Activated CD8-positive, alpha-beta memory T cell treated with anti-CD3 and anti-CD28 coated beads, Interleukin-2, amount 50 U/mL, for 4 hours (primary cell): ENCODE measurements at regions not wholly inside any gene's neighbourhood (a gene's known extent, or its start where the extent isn't known, plus 50 kb on each side); places are given as distances from the start of the nearest gene placed in this dataset.
"Not testable (repeated sequence)": the region's sequence is repeated elsewhere in the genome, so short reads cannot be mapped to it uniquely, and the experiment has no call there.

Experiments used
- DNase-seq: peaks from one replicate; pipeline ENCODE4 v3.0.0-alpha.2; 2020

DNA sequence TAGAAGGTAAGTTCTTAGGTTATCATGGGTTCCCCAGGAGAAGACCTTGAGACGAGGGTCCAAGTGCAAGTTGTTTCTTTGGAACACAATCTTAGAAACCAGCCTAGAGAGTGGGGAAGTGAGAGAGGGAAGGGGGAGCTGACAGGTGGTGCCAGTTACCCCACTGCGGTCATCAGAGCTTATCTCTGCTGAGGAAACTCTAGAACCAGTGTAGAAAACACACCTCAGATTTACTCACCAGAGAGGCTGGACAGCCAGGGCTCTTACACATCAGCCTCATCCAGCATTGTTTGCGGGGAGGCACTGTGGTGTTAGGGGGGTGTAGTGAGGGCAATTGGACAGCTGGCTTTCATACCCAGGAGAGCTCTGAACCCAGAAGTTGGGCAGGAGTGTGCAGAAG lies 206.5 kb upstream of the RAI14 start:
- DNase-seq: no peak

DNA sequence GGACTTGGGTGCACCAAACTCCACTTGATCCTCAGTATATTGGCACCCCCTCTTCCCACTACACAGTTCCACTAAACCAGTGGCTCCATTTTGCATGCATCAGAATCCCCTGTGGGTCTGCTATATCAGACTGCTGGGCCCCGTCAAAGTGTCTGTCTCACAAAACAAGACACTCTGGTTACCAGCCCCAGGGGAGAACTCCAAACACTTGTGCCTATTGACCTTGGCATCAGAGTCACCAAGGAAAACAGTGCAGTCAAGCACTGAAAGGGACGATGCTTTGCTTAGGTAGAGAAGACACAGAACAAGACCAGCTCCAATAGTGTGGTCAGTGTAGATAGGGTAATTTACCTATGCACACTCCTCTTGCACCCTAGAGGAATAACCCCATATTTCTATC lies 205.8 kb upstream of the RAI14 start:
- DNase-seq: no peak

DNA sequence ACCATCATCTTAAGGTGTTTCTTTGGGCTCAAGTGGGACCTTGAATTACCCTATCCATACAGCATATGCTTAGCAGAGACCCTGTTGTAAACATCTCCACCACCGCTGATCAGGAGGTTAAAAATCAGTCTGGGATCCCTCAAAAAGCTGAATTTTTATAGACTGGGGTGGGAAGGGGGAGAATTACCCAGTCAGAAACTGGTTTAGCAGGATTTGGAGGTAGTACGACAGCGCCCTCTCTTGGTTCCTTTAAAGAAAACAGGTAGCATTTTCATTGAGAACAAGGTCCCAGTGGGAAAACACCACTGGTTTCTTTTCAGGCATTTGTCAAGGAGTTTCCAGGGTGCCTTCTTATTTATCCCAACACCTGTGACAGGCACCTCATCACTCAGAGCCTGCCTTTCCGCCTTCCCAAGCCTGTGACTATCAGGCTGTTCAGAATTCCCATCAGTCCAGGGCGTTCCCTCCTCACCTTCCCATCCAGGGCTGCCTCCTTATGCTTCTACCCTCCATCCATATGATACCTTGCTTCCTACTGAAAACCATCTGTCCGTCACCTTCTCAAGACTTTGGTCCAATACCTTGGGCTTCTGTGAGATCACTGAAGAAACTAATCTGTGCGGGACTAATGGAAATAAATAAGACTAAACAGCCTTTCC lies 203.8 kb upstream of the RAI14 start:
- no peak for DNase-seq

DNA sequence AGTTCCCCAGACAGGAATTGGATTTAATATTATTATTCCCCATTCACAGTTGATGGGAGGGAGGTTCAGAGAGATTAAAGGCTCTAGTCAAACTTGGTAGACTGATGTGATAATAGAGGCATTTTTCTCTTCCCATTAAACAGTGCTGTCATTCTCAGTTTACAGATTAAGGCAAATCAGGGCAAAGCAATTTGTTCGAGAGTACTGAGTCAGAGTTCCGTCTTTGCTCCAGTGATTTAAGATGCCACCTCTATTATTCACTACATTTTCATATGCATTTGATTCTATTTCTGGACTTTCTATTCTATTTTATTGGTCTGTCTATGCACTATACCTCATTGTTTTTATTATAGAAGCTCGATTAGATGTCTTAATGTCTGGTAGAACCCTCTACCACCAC lies 201.0 kb upstream of the RAI14 start:
- DNase-seq: no peak

DNA sequence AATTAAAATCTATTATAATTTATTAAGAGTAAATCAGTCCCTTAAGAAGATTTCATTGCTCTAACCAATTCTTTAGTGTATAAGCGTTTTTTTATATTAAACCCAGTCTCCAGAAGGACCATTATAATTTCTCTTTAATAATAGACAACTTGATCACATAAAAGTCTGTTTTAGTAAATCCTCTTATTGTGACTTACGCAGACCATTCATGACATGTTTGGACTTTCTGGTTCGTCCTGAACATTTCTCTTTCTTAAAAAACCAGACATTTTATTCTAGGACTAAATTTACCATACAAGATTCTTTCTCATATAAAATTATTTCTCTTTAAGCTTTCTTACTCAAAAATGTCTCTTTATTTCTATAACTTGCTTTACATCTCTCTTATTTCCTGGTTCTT lies 196.2 kb upstream of the RAI14 start:
- no peak for DNase-seq

DNA sequence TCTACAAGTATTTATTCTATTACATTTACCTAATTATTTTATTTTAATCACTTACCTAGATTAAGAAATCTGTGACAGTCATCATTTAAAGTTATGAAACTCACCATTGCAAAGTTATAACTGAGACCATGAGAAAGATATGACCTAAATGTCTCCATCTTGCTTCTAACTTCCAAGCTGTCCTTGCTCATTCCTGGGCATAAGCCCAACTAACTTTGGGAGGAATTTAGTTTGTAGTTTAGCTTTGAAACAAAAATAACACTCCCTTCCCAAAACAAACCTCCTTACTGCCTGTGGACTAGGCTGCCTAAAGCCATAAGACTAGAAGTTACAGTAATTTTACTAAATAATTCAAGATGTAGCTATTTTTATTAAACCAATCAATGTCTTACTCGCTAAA lies 195.6 kb upstream of the RAI14 start:
- DNase-seq: no peak

DNA sequence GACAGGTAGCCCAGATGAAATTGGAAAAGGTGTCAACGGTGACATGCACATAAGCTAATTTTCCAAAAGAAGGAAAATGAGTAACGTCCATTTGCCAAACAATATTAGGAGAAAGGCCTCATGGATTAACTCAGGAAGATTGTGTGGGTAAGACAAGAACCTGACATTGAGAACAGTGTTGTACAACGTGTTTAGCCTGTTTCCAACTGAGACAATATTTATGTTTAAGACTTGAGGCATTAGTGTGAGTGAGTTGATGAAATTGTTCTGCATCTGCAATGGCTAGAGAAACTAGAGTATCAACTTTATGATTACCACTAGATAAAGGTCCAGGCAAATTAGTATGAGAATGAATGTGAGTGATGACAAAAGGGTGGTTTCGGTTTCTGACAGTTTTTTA lies 191.3 kb upstream of the RAI14 start:
- no peak for DNase-seq

DNA sequence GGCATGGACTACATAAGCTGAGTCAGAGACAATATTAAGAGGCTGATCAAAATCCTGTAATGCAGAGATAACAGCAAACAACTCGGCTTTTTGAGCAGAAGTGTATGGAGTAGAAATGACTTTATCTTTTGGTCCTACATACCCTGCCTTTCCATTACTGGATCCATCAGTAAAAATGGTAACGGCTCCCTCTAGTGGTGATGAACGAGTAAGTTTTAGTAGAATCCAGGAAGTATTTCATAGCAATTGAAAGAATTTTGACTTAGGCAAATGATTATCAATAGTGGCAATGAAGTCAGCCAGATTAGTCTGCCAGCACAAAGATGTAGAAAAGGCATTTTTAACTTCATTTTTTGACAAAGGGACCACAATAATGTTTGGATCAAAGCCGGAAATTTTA lies 190.8 kb upstream of the RAI14 start:
- not testable (repeated sequence) for DNase-seq

DNA sequence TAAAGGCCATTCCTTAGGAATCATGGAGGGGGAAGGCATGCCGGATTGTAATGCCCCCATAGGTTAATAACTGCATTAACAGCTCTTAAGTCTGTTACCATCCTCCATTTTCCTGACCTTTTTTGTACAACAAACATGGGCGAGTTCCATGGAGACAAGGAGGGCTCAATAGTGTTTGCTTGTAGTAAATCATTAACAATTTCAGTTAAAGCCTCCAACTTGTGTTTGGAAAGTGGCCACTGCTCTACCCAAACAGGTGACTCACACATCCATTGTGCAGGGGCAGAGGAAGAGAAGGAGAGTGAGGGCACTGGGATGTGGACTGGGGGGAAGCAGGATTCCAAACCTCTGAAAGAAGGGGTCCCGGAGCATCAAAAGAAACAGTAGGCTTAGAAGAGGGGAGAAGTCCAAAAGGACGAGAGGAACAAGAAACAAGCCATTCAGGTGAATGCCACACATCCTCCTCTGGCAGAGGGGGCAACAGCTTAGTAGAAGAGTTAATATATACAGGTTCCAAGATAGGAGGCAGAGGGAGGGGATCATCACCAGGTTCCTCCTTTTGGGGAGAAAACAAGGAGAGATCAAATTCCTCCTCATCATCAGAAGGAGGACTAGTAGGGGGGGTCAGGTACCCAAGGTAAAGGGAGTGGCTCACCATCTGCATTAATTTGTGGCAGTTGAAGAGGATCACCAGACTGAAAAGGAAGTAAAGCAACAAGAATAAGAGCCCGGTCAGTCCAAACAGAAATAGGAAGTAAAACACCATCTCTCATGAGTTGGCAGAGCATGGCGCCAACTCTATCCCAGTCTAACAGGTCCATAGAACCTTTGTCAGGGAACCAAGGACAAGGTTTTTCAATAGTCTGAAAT lies 189.4 kb upstream of the RAI14 start:
- not testable (repeated sequence) for DNase-seq

DNA sequence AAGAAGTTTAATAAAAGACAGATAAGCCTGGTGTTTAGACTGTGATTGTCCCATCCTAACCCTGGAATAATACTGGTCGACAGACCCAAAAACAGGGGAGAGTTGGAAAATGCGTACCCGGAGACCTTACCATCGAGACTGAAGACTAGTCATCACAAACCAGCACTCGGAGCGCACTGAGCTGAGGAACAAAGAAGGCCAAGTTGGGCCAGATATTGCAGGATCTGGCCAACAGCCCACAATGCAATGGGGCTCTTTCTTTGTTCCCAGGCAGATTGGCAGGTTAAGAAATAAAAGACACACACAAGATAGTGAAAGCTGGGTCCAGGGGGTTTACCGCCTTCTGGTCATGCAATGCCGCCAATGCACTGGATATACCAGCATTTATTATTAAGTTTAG lies 188.7 kb upstream of the RAI14 start:
- no peak for DNase-seq

DNA sequence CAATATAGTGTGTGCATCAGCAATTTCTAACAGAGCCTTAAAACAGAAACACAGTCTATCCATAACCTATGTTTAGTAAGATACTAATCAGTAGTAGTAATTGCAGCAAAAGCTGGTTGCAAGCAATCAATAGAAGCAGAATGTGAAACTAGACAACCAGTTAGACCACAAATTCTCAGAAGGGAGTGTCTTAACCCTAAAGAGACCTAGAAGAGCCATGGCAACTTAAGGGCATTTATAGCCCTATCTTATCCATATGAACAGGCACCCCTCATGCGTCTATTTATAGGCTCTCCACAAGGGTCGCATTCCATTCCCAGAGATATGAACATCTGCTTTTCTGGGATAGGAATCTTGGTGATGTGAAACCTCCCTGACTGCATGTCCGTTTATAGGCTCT lies 188.1 kb upstream of the RAI14 start:
- DNase-seq: not testable (repeated sequence)

DNA sequence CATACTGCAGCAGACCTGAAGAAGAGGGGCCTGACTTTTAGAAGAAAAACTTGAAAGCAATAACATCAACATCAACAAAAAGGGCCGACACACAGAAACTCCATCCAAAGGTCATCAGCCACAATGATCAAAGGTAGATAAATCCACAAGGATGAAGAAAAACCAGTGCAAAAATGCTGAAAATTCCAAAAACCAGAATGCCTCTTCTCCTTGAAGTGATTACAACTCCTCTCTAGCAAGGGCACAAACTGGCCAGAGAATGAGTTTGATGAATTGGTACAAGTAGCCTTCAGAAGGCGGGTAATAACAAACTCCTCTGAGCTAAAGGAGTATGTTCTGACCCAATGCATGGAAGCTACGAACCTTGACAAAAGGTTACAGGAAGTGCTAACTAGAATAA lies 186.2 kb upstream of the RAI14 start:
- DNase-seq: no peak

DNA sequence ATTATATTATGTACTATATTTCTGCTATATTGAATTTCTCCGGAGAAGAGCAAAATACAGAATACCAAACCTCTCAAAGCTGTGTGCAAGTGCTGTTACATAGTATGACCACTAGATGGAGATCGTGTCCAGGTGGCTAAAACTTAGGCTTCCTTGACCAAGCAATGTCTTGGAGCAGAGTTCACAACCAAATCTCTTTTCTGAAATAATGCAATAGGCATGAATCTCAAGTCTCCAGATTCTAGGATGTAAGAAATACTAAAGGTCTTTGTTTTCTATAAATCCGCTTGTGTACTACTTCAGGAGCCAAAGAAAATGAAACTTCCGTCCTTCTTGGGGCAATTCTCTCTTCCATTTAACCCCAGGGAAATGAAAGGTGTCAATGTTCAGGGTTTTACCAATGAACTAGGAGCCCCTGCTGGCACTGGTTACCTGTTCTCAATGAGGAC lies 181.5 kb upstream of the RAI14 start:
- DNase-seq: no peak

DNA sequence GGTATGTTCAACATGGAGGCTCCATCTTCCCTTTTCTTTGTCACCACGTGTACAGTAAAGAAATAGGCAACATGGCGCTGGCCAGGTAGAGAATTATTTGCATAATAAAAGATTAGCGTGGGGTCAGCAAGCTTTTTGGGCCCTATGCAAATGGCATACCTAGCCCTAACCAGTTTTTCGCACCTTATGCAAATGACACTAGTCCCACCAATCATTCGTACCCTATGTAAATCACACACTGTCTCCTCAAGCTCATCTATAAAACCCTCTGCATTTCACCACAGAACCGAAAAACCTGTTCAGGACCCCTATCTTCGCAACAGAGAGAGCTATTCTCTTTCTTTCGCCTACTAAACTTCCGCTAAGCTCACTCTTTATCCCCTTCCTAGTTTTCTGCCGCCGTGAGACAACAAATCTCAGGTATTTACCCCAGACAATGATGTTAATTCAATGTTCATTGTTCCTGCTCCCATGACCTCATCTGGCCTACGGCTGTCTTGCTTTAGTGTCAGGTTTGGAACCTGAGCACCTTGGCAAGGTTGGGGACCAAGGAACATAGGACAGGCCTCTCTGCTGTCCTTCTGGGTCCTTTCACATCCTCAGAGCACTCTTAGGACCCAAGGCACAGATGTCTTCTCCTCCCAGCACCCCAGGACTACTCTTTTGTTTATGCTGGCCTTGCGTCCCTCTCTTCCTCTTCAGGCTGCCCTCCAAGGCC lies 180.7 kb upstream of the RAI14 start:
- no peak for DNase-seq

DNA sequence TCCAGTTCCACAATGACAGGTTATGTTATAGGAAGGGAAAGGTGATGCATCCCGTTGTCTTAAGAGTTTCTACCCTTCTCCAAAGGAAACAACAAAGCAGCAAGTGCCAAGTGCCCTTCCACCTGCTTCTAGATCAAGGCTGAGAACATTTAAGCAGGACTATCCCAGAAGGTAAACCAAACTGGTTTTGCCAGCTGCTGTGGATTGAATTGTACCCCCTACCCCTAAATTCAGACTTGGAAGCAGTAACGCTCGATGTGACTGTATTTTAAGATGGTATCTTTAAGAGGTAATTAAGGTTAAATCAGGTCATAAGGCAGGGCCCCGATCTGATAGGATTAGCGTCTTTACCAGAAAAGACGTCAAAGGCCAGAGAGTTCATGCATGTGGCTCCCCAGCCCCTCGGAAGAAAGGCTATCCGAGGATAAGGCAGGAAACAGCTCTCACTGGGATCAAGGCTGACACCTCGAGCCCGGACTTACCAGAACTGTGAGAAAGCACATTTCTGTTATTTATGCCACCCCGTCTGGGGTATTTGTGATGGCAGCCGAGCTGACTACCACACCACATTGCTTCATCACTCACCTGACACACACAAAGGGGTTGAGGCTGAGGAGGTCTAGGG lies 179.1 kb upstream of the RAI14 start:
- no peak for DNase-seq

DNA sequence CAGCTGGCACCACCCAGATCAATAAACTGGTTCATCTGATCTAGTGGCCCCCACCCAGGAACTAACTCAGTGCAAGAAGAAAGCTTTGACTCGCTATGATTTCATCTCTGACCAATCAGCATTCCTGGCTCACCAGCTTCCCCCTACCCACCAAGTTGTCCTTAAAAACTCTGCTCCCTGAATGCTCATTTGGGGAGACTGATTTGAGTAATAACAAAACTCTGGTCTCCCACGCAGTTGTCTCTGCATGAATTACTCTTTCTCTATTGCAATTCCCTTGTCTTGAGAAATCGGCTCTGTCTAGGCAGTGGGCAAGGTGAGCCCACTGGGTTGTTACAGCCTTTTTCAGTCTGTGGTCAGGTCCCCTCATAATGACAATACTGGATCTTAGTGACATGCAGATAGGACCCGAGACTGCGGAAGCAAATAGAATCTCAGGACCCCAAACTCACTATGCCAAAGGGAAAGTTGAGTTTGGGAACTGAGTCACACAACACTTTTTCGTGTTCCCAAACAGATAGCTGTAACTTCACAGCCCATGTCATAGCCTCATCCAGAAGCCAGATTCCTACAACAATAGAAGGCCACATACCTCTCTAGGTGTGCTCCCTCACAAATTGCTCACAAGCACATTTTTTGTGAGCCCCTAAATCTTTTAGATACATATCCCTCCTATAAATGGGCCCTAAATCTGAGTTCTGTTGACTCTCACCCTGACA lies 175.2 kb upstream of the RAI14 start:
- no peak for DNase-seq

DNA sequence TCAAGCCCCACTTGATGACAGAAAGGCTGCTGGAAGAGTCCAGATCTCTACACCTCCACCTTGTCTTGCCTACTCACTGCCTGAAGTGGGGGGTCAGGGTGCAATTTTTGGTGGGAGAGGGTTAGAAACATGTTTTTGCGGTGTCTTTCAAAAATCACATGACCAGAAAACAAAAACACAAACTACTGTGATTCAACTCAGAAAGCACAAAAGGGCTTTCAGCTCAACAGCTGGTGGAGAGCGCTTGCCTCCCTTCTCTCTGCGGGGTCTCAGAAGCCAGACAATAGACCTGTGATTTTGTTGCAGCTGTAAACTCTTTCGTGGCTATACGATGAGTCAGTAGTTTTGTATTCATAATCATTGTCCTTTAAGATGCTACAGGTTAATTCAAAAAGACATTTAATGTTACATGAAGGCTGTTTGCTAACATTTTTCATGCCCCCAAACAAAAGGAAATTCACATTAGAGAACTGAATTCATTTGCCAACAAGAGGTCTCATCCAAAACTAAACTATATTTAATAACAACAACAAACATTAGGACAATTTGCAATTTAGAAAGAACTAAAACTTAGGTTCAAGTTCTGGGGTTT lies 172.6 kb upstream of the RAI14 start:
- DNase-seq: no peak

DNA sequence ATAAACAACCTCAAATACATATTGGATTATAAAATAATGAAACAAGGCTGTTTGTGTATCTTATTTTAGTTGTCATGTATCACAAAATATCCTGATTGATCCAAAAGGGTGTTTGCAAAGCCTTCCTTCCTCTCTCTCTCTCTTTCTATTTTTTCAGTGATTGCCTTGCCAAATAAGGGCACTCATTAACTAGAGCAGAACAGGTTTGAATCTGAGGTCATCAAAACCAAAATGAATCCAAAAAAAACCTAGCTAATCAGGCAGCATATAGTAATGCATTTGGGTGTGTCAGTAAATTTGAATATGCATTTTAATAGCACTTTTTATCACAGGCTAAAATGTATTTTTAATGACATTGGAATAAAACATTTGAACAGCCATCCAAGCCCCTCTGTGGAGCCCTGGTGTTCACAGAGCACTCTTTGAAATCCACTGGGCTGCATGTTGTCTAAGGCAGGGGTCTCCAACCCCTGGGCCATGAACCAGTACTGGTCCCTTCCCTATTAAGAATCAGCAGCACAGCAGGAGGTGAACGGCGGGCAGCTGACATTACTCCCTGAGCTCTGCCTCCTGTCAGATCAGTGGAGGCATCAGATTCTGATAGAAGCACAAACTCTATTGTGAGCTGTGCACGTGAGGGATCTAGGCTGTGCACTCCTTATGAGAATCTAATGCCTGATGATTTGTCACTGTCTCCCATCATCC lies 171.8 kb upstream of the RAI14 start:
- DNase-seq: no peak

DNA sequence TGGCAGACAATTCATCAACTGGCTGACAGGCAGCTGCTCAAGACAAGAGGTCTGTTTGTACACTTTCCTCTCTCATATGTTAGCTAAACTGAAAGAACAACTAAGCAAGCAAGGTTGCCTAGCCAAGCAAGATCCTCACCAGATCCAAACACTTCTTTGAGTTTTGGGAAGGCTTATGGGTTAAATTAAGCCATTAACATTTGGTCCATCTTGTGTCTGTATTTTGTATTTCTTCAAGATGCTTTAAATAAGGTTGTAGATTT lies 170.4 kb upstream of the RAI14 start:
- no peak for DNase-seq

DNA sequence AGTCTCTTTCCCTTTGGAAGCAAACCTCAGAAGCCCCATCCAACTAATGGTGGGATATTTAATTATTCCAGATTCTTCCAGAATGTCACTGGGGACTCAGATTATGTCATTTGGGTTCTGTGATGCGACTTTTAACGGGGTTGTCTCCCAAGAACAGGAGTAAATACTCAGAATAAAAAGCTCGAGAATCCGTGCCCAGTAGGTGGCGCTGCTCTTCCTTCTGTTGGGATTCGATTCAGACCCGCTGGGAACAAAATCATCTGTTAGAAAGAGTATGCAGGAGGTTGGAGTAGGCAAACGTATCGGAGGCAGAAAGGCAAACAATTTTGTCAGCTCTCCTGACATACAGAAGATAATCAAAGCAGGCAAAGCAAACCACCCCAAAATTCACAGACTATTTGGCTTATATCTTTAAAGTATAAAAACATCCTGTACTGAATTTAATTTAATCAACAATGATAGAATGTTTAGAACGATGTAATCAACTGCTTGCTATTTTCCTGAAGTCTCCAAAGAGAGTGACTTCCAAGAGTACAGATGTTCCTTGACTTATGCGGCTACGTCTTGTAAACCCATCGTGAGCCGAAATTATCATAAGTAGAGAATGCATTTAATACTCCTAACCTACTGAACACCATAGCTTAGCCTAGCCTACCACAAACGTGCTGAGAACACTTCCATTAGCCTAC lies 169.8 kb upstream of the RAI14 start:
- DNase-seq: peak; percentile 60

DNA sequence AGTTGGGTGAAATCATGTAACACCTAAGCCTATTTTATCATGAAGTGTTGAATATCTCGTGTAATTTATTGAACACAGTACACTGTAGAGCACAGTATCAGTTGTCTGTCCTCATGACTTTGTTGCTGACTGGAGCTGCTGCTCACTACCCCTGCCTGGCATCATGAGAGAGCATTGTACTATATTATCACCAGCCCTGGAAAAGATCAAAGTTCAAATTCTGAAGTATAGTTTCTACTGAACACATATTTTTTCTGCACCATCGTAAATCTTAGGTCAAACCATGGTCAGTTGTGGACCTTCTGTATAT lies 169.3 kb upstream of the RAI14 start:
- DNase-seq: no peak
